BE2C (cell line): ENCODE measurements at regions not wholly inside any gene's neighbourhood (a gene's known extent, or its start where the extent isn't known, plus 50 kb on each side); places are given as distances from the start of the nearest gene placed in this dataset.

ENCODE experiments used
- DNase-seq: peaks from one replicate; pipeline ENCODE4 v3.0.0-alpha.2; 2020
- H3K27me3 ChIP-seq: fragments of 250-450 bp; sonication (Bioruptor Pico); 2 replicates; pipeline ENCODE4 v1.5.1; 2020; ENCODE audit warnings: mild to moderate bottlenecking
- H3K36me3 ChIP-seq: fragments of 250-450 bp; sonication (Bioruptor Pico); 2 replicates; pipeline ENCODE4 v1.5.1; 2020; ENCODE audit warnings: mild to moderate bottlenecking
- H3K4me1 ChIP-seq: fragments of 250-450 bp; sonication (Bioruptor Pico); 2 replicates; pipeline ENCODE4 v1.5.1; 2020
- H3K4me3 ChIP-seq: 2 replicates; pipeline ENCODE4 v1.5.1; 2011; ENCODE audit warnings: low read depth, low read length
- H3K9me3 ChIP-seq: fragments of 250-450 bp; sonication (Bioruptor Pico); 2 replicates; pipeline ENCODE4 v1.5.1; 2020
- TF ChIP-seq, protein P1 (sequence below): IDR thresholded peaks from 2 replicates; pipeline ENCODE4 v1.5.1; 2012; ENCODE audit warnings: mild to moderate bottlenecking, low read depth, low read length

DNA sequence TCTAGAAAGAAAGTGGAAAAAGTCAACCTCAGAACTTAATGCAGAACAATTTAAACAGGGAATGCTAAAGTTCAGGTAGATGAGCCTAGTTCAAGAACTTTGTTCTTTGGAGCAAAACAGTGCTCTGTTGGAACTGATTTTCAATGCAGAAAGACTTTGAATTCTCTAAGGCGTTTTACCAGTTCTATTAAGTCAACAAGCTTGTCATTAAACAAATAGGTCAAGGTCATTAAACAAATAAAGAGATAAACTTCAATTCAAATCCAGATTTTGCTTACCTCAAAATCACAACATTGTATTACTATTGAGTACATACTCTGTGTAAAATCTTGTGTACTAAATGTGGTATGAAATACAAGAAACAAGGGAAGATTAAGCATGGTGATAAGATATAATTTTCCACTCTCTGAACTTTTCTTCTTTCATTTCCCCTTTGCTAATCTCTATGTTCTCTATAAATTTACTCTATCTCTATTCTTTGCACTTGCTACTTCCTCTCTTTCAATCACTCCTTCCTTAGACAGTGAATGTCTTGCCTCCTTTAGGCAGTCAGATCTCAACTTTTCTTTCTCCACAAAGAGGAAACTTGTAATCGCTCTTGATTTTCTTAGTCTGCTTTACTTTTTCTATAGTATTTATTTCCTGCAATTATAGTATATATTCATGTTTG lies 160.8 kb upstream of the KHDRBS2 start:
- H3K27me3 ChIP-seq = no peaks in the 10 kb centered on the region
- H3K36me3 ChIP-seq = no peaks in the 10 kb centered on the region
- H3K4me3 ChIP-seq = no peak overlapping the region
- H3K9me3 ChIP-seq = no peaks in the 10 kb centered on the region
- no peak for DNase-seq
- no peaks in the 10 kb centered on the region for H3K4me1 ChIP-seq
- TF ChIP-seq, protein P1, sequence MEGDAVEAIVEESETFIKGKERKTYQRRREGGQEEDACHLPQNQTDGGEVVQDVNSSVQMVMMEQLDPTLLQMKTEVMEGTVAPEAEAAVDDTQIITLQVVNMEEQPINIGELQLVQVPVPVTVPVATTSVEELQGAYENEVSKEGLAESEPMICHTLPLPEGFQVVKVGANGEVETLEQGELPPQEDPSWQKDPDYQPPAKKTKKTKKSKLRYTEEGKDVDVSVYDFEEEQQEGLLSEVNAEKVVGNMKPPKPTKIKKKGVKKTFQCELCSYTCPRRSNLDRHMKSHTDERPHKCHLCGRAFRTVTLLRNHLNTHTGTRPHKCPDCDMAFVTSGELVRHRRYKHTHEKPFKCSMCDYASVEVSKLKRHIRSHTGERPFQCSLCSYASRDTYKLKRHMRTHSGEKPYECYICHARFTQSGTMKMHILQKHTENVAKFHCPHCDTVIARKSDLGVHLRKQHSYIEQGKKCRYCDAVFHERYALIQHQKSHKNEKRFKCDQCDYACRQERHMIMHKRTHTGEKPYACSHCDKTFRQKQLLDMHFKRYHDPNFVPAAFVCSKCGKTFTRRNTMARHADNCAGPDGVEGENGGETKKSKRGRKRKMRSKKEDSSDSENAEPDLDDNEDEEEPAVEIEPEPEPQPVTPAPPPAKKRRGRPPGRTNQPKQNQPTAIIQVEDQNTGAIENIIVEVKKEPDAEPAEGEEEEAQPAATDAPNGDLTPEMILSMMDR = no peak

DNA sequence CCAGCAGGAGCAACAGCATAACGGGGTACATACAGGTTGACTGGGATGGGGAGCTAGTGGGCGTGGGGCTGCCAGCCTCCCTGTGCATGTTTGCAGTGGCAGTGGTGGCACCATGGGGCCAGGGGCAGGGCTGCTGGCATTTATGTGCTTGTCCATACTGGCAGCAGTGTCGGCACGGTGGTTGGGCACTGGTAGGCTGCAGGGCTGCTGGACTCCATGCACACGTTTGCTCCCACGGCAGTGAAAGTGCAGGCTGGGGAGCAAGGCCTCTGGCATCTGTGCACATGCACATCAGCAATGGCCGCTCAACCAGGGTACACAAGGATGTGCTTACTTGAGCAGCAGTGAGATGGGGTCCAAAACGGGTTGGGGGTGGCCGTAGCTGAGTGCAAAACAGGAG lies 159.5 kb upstream of the KHDRBS2 start:
- TF ChIP-seq, protein P1 = no peak
- DNase-seq = no peak
- Histone ChIP-seq H3K4me3 (no peak overlapping the region), H3K27me3 (no peaks in the 10 kb centered on the region), H3K9me3 (no peaks in the 10 kb centered on the region), H3K4me1 (no peaks in the 10 kb centered on the region), H3K36me3 (no peaks in the 10 kb centered on the region)

DNA sequence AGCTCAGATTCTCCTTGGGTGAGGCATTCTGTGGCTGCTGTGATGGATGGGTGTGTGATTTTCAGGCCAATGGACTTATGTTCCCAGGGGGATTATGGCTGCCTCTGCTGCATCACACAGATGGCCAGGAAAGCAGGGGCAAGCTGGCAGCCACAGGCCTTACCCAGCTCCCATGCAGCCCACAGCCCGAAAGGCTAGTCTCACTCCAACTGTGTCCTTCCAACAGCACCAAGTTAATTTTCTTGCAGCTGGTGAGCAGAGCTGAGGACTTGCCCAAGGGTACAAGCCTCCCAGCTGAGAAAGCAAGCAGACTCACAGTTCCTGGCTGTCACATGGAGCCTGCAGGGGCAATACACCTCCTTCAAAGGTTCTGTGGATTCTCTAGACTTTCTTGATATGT lies 155.2 kb upstream of the KHDRBS2 start:
- no peaks in the 10 kb centered on the region for H3K4me1 ChIP-seq

DNA sequence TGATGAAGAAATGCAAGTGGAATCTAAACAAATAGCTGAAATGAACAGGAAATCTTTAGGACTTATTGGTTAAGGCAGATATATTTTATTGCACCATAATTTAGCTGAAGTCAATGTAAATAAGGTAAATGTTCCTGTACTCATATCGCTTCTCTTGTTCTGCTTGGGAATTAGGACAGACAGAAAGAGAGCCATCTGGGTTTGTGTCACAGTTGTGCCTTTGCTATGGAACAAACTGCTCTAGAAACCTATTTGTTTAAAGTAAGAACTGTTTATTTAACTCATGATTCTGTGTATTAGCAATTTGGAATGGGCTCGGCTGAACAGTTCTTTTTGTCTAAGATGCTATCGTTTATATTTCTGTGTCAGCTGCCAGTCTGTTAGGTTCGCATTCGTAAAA lies 143.8 kb upstream of the KHDRBS2 start:
- Histone ChIP-seq H3K4me1 (no peaks in the 10 kb centered on the region), H3K36me3 (no peaks in the 10 kb centered on the region), H3K4me3 (no peak overlapping the region), H3K27me3 (no peaks in the 10 kb centered on the region), H3K9me3 (no peaks in the 10 kb centered on the region)
- TF ChIP-seq, protein P1 = no peak
- no peak for DNase-seq

More for the DNA sequence above, 155.2 kb upstream of the KHDRBS2 start:
- TF ChIP-seq, protein P1 = no peak
- no peak overlapping the region for H3K4me3 ChIP-seq
- no peaks in the 10 kb centered on the region for H3K9me3 ChIP-seq
- no peak for DNase-seq
- H3K36me3 ChIP-seq = no peaks in the 10 kb centered on the region
- H3K27me3 ChIP-seq = no peaks in the 10 kb centered on the region

DNA sequence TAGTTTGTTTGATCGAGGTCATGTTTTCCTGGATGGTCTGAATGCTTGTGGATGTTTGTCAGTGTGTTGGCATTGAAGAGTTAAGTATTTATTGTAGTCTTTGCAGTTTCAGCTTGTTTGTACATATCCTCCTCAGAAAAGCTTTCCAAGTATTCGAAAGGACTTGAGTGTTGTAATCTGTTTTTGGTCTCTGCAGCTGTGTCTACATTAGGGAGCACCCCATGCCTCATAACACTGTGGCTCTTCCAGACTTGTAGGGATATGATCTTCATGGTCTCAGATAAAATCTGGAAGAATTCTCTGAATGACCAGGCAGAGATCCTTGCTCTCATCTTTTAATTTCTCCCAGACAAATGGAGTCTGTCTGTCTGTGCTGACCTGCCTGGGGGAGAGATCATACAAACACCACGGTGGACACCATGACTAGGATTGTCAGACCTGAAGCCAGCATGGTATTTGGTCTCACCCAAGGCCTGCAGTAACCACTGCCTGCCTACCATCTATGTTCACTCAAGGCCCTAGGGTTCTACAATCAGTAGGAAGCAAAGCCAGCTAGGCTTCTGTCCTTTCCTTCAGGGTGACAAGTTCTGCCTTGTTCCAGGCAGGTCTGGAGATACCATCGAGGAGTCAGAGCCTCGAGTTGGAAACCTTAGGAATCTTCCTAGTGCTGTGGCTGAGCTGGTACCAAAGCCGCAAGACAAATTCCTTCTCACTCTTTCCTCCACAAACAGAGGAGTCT lies 114.7 kb upstream of the KHDRBS2 start:
- Histone ChIP-seq H3K36me3 (no peaks in the 10 kb centered on the region), H3K4me1 (no peaks in the 10 kb centered on the region), H3K9me3 (peaks cover 3% of the 10 kb centered on the region; the same call in 1 of the 2 replicates), H3K4me3 (no peak overlapping the region), H3K27me3 (no peaks in the 10 kb centered on the region)
- no peak for DNase-seq
- TF ChIP-seq, protein P1 = no peak

DNA sequence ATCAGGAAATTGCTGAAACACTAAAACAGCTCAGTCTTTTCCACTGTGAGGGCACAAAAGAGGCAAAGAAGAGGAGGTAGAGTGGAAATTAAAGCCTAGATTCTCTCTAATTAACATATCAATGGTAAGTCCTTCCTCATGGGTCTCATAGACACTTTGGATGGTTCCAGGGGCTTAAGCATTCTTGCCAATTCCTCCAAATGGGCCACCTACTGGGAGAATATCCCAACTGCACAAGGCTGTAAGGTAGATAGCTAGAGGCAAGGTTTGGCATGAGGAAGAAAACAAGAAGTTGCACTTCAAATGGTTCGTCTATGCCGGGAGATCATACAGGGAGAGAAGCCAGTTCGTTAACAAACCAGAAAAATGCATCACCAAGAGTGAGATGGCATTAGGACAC lies 107.6 kb upstream of the KHDRBS2 start:
- Histone ChIP-seq H3K9me3 (no peaks in the 10 kb centered on the region), H3K4me1 (no peaks in the 10 kb centered on the region), H3K27me3 (no peaks in the 10 kb centered on the region), H3K36me3 (no peaks in the 10 kb centered on the region), H3K4me3 (no peak overlapping the region)
- DNase-seq = no peak
- TF ChIP-seq, protein P1 = no peak
